B cell (primary cell): ENCODE measurements at regions not wholly inside any gene's neighbourhood (a gene's known extent, or its start where the extent isn't known, plus 50 kb on each side); places are given as distances from the start of the nearest gene placed in this dataset.

Experiments
- ATAC-seq: fragments of 200-7000 bp; cut with Tn5 transposase; one replicate; pipeline ENCODE4 v1.10.0; 2021; ENCODE audit warnings: low read depth, mild to moderate bottlenecking, moderate number of reproducible peaks, moderate library complexity
- CTCF ChIA-PET: fragments of 350-600 bp; sonication (Branson Sonifier 250); formaldehyde crosslinking; loops from one replicate; lab custom pipeline; 2021; ENCODE audit warnings: antibody characterized with exemption, inconsistent platforms; lab: Charles Lee
- POLR2A ChIA-PET: fragments of 350-600 bp; sonication (Branson Sonifier 250); formaldehyde crosslinking; loops from one replicate; lab custom pipeline; 2021; ENCODE audit warnings: antibody characterized with exemption; lab: Charles Lee
- DNase-seq: peaks from one replicate; pipeline ENCODE4 v3.0.0; 2013
- H2AFZ ChIP-seq: 2 replicates; pipeline ENCODE4 v1.6.1; 2012; ENCODE audit warnings: mild to moderate bottlenecking, low read depth, low read length; ENCODE audit not compliant: insufficient read depth, poor library complexity, severe bottlenecking
- H3K27ac ChIP-seq, 2 donors: 1 replicate in 1 of 2; 2 replicates in 1 of 2; pipeline ENCODE4 v1.5.1; 2012 to 2013; ENCODE audit warnings: low read length in 2 of 2, mild to moderate bottlenecking in 2 of 2, moderate library complexity in 1 of 2
- H3K27me3 ChIP-seq, 4 experiments: fragments of 200-600 bp in 1 of 4; sonication (generic) in 1 of 4; replicated peaks in 1 of 4; 1 replicate in 2 of 4; 2 replicates in 2 of 4; pipeline versions ENCODE4 v1.6.1 to v1.7.0; 2013 to 2016; ENCODE audit warnings: low read length in 3 of 4, mild to moderate bottlenecking in 2 of 4, mixed read lengths in 1 of 4, moderate library complexity in 1 of 4; ENCODE audit not compliant: insufficient read depth in 4 of 4, control insufficient read depth in 3 of 4; ENCODE audit errors: control extremely low read depth in 1 of 4
- H3K36me3 ChIP-seq, 2 experiments: replicated peaks in 1 of 2; 1 replicate in 1 of 2; 2 replicates in 1 of 2; pipeline versions ENCODE4 v1.6.1 to v1.7.1; 2013; ENCODE audit warnings: low read length in 1 of 2; ENCODE audit not compliant: insufficient read depth in 2 of 2, control insufficient read depth in 1 of 2; ENCODE audit errors: control extremely low read depth in 1 of 2, extremely low read depth in 1 of 2
- H3K4me1 ChIP-seq, 2 donors: fragments of 200-600 bp in 1 of 2; sonication (generic) in 1 of 2; 1 replicate in 1 of 2; 2 replicates in 1 of 2; pipeline versions ENCODE4 v1.5.1 to v1.6.1; 2013 to 2017; ENCODE audit warnings: low read length in 2 of 2; ENCODE audit not compliant: control insufficient read depth in 2 of 2, insufficient read depth in 2 of 2
- H3K4me2 ChIP-seq: replicated peaks from 2 replicates; pipeline ENCODE3; 2012; ENCODE audit warnings: mild to moderate bottlenecking, low read depth, low read length; ENCODE audit not compliant: poor library complexity, severe bottlenecking
- H3K4me3 ChIP-seq, 5 experiments: fragments of 200-600 bp in 1 of 5; sonication (generic) in 1 of 5; 1 replicate in 3 of 5; 2 replicates in 2 of 5; pipeline versions ENCODE4 v1.5.1 to v1.7.0; 2011 to 2016; ENCODE audit warnings: low read length in 4 of 5, mild to moderate bottlenecking in 4 of 5, low read depth in 2 of 5, control low read depth in 1 of 5, moderate library complexity in 1 of 5; ENCODE audit not compliant: insufficient read depth in 1 of 5; ENCODE audit errors: control extremely low read depth in 1 of 5, extremely low read depth in 1 of 5
- H3K79me2 ChIP-seq: fragments of 200-600 bp; sonication (generic); one replicate; pipeline ENCODE4 v1.6.0; 2016; ENCODE audit warnings: low read length; ENCODE audit not compliant: control insufficient read depth, insufficient read depth
- H3K9ac ChIP-seq: fragments of 200-600 bp; sonication (generic); 2 replicates; pipeline ENCODE4 v1.6.1; 2017; ENCODE audit warnings: mild to moderate bottlenecking, low read length, moderate library complexity
- H3K9me3 ChIP-seq, 3 donors: one replicate each; pipeline versions ENCODE4 v1.6.1 to v1.7.1; 2013; ENCODE audit warnings: low read length in 2 of 3; ENCODE audit not compliant: control insufficient read depth in 2 of 3, insufficient read depth in 1 of 3; ENCODE audit errors: control extremely low read depth in 1 of 3
- H4K20me1 ChIP-seq: 2 replicates; pipeline ENCODE4 v1.6.0; 2012; ENCODE audit warnings: mild to moderate bottlenecking, low read length; ENCODE audit not compliant: insufficient read depth, control insufficient read depth, poor library complexity, severe bottlenecking
- H3K27ac Mint-ChIP-seq: one replicate; pipeline ENCODE4 v1.8.0; 2021; ENCODE audit warnings: mixed read lengths
- H3K27me3 Mint-ChIP-seq: one replicate; pipeline ENCODE4 v1.8.0; 2021; ENCODE audit warnings: mixed read lengths
- H3K4me1 Mint-ChIP-seq: one replicate; pipeline ENCODE4 v1.8.0; 2021; ENCODE audit warnings: mixed read lengths
- H3K4me3 Mint-ChIP-seq: one replicate; pipeline ENCODE4 v1.8.0; 2021; ENCODE audit warnings: mixed read lengths
- H3K9me3 Mint-ChIP-seq: one replicate; pipeline ENCODE4 v1.8.0; 2022; ENCODE audit warnings: mixed read lengths; ENCODE audit not compliant: insufficient read depth
- CTCF ChIP-seq: fragments of 200-600 bp; IDR thresholded peaks from one replicate; pipeline ENCODE4 v1.8.0; 2022; ENCODE audit warnings: antibody characterized with exemption, mild to moderate bottlenecking
- EZH2 ChIP-seq: IDR thresholded peaks from 2 replicates; pipeline ENCODE4 v1.6.1; 2012; ENCODE audit warnings: borderline replicate concordance, low read depth, mild to moderate bottlenecking, moderate library complexity, low read length; ENCODE audit not compliant: insufficient read depth, poor library complexity, severe bottlenecking
- WGBS: methylation state at CpG from one replicate; pipeline ENCODE4 v1.1.5; 2013; ENCODE audit warnings: missing lambda C conversion rate; ENCODE audit not compliant: insufficient coverage; 5-methylcytosine and 5-hydroxymethylcytosine counted together
- intact Hi-C: fragments of 100-400 bp; cut with micrococcal nuclease; formaldehyde crosslinking; loops from one replicate; pipeline ENCODE4 v1.10.0; 2022

GRCh38 chr18:71293322-71293721 lies 1004.5 kb downstream of the SOCS6 start:
- H3K27me3 ChIP-seq: no peaks in the 10 kb centered on the region
- no peaks in the 10 kb centered on the region for H3K27me3 Mint-ChIP-seq
- H3K9me3 ChIP-seq: no peaks in the 10 kb centered on the region
- H3K36me3 ChIP-seq: no peaks in the 10 kb centered on the region
- H3K27ac ChIP-seq: no peak overlapping the region
- no peak for ATAC-seq
- no peak overlapping the region for H3K4me3 ChIP-seq
- no peaks in the 10 kb centered on the region for H3K9me3 Mint-ChIP-seq
- intact Hi-C loops: no loop called here
- no peak overlapping the region for H3K27ac Mint-ChIP-seq
- no peak for DNase-seq
- H4K20me1 ChIP-seq: no peaks in the 10 kb centered on the region
- no peak overlapping the region for H3K9ac ChIP-seq
- no peak for TF ChIP-seq EZH2
- TF ChIP-seq CTCF: no peak
- no peaks in the 10 kb centered on the region for H3K79me2 ChIP-seq
- no peak overlapping the region for H3K4me2 ChIP-seq
- ChIA-PET POLR2A (no interaction called here), CTCF (no interaction called here)
- no peak overlapping the region for H2AFZ ChIP-seq
- no peaks in the 10 kb centered on the region for H3K4me1 Mint-ChIP-seq
- no peak overlapping the region for H3K4me3 Mint-ChIP-seq
- H3K4me1 ChIP-seq: no peaks in the 10 kb centered on the region

- no peaks in the 10 kb centered on the region for H4K20me1 ChIP-seq
- intact Hi-C loops: no loop called here
- no peak overlapping the region for H3K4me3 ChIP-seq
- no peaks in the 10 kb centered on the region for H3K4me1 ChIP-seq
- no peak for DNase-seq
- Mint-ChIP-seq H3K27ac (no peak overlapping the region), H3K27me3 (no peaks in the 10 kb centered on the region), H3K4me3 (no peak overlapping the region), H3K9me3 (peaks cover 4% of the 10 kb centered on the region), H3K4me1 (no peaks in the 10 kb centered on the region)
- H2AFZ ChIP-seq: no peak overlapping the region
- no peaks in the 10 kb centered on the region for H3K9me3 ChIP-seq
- no peak overlapping the region for H3K27ac ChIP-seq
- ChIA-PET CTCF (no interaction called here), POLR2A (no interaction called here)
- no peaks in the 10 kb centered on the region for H3K27me3 ChIP-seq
- H3K4me2 ChIP-seq: no peak overlapping the region
- H3K79me2 ChIP-seq: no peaks in the 10 kb centered on the region
- whole genome bisulfite sequencing: no CpG with 5 or more reads among the region's 2 CpGs
- TF ChIP-seq EZH2 (no peak), CTCF (no peak)
- H3K9ac ChIP-seq: no peak overlapping the region
- ATAC-seq: no peak
- H3K36me3 ChIP-seq: no peaks in the 10 kb centered on the region
Measured at GRCh38 chr18:71287268-71287667, 998.4 kb downstream of the SOCS6 start.
